Caki2 (cell line): ENCODE measurements at regions not wholly inside any gene's neighbourhood (a gene's known extent, or its start where the extent isn't known, plus 50 kb on each side); places are given as distances from the start of the nearest gene placed in this dataset.
"Not testable (repeated sequence)": the region's sequence is repeated elsewhere in the genome, so short reads cannot be mapped to it uniquely, and the experiment has no call there.

Experiments
- DNase-seq: peaks from one replicate; pipeline ENCODE4 v3.0.0-alpha.2; 2015; ENCODE audit warnings: low read depth
- in situ Hi-C: cut with HindIII; loops from 2 replicates; pipeline ENCODE4 v1.10.0; 2016; ENCODE audit warnings: low sequenced_read_pairs, low pct_unique_long_range_greater_than_20kb, mixed read lengths

GRCh38 chr5:155163084-155163483, 149.5 kb downstream of the KIF4B start:
- in situ Hi-C loops, result not testable (repeated sequence)

GRCh38 chr5:155167736-155168135, 154.2 kb downstream of the KIF4B start:
- in situ Hi-C loops, result no loop called here
- no peak for DNase-seq

More at GRCh38 chr5:155163084-155163483, 149.5 kb downstream of the KIF4B start:
- not testable (repeated sequence) for DNase-seq

- in situ Hi-C loops, result no loop called here
- DNase-seq, result no peak
Measured at GRCh38 chr5:155181542-155181941, 168.0 kb downstream of the KIF4B start.

DNA sequence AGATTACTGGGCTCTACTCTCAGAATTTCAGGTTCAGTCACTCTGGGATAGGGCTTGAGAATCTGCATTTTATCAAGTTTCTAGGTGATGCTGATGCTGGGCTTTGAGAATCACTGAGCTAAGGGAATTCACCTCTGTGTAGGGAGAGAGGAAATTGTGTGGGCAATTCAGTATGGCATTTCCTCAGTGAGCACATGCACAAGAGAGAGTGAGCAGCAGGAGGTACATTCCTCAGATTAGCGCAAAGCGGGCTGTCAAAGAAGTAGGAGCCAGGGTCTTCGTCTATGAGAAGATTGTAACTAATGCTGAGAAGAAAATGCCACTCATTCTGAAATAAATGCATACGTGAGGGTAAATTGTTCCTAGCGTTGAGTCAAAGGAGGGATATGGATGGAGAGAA, 175.9 kb downstream of the KIF4B start:
- in situ Hi-C loops, result no loop called here
- DNase-seq, result no peak

- DNase-seq, result no peak
- in situ Hi-C loops, result no loop called here
Measured at GRCh38 chr5:155189981-155190380, 176.4 kb downstream of the KIF4B start.

DNA sequence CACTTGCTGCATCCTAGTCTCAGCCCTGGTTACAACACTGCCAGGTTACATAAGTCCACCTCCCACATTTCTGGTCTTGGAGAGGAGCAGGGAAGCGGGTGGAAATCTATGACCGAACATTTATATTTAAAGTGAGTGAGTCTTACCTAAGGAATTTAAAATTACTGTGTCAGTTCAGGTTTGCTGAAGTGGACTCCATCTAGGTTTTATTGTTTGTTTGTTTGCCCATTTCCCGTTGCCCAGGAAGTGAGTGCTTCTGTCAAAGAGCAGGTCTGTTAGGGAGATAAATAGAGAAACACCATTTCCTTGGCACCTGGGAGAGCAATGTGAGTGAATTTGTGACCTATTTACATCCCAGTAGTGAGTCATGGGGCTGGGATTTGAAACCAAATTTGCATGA, 179.5 kb downstream of the KIF4B start:
- in situ Hi-C loops, result no loop called here
- no peak for DNase-seq

DNA sequence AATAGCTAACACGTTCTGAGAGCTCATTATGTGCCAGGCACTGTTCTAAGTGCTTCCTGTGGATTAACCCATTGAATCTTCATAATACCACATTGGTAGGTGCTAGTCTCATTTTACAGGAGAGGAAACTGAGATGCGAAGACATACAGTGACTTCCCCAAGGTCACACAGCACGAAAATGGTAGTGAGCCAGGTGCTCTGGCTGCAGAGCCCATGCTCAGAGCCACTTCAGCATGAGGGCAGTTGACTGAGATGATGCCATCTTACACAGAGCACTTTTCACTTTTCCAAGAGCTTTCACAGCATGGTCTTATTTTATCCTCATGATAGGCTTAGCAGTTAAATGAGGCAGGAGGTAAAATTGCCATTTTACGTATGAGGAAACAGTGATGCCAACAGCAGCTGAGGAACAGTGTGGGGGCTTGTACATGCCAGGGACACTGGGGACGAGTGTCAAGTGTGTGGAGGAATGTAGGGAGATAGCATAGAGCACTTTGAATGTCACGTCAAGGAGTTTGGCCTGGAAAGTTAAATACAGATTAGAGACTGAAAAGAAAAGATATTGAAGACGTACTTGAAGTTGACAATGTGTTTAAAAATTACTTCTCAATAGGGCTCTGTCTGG, 180.0 kb downstream of the KIF4B start:
- no peak for DNase-seq
- in situ Hi-C loops, result no loop called here

GRCh38 chr5:155200608-155201007, 187.1 kb downstream of the KIF4B start:
- DNase-seq, result no peak
- in situ Hi-C loops, result no loop called here

DNA sequence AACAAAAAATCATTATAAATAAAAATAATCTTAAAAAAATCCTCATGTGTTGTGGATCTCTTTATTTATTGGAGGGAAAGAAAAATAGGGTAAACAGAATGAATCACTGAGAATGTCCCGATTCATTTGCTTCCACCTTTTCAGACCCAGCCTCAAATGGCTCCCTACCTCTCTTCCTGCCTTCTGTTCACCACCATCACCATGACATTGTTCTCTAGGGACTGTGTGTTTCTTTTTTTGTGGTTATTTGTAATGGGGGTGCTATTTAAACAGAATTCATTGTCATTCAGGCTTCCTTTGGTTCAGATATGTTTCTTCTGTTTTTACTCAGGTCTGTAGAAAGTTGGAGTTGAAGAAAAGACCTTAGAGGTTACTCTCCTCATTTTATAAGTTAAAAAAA, 198.2 kb downstream of the KIF4B start:
- in situ Hi-C loops, result no loop called here
- DNase-seq, result no peak

DNA sequence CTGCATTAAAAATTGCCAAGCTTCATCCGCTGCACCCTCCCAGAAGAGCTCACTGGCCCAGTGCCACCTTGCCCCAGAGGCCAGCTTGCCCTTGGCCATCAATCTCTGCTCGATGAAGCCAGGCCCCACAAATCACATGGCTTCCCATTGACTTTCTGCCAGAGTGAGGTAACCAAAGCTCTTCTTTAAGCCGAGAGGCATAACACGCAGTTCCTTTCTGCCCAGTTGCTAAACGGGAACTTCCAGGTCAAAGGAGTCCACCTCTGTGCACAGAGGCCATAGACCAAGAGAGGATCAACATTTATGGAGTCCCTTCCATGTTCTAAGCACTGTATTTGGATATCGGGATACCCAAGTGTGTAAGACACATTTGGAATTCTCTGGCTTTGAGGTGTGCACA, 208.8 kb downstream of the KIF4B start:
- no peak for DNase-seq
- in situ Hi-C loops, result no loop called here

- DNase-seq, result no peak
- in situ Hi-C loops, result no loop called here
Measured at GRCh38 chr5:155229135-155229534, 215.6 kb downstream of the KIF4B start.

DNA sequence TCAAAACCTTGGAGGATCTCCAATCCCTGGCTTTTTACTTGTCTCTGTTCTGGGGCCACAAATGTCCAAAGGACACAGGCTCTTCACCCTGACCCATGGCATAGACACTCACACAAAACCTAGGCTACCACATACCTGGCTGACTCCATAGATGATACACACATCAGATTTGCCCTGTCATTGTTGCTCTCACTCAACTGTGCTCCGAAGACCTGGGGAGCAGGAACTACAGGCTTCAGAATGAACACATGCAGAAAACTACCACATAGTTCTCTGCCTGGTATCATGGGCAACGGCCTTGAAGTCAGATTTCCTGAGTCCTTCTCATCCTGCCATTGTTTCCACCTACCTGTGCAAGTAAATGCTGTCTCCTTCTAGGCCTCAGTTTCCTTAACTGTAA, 226.2 kb downstream of the KIF4B start:
- DNase-seq, result no peak
- in situ Hi-C loops, result no loop called here

DNA sequence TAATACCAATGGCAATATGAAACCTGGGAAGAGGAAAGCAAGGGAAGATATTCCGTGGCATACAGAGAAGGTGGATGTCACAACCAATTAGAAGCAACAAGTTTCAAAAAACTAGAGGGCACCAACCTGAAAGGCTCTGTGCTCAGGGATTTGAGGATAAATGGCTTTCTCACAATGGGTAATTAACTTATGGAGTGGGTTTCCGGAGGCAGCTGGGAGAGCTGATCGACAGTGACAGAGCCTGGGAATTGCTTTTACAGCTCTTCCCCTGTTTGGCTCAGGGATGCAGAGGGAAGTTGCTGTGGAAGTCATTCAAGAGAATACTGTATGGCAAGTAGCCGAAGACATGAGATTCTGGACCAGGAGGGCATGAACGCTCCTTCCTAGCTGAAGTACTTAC, 237.0 kb downstream of the KIF4B start:
- DNase-seq, result no peak
- in situ Hi-C loops, result no loop called here

- DNase-seq, result no peak
- in situ Hi-C loops, result no loop called here
Measured at GRCh38 chr5:155252025-155252424, 238.5 kb downstream of the KIF4B start.

DNA sequence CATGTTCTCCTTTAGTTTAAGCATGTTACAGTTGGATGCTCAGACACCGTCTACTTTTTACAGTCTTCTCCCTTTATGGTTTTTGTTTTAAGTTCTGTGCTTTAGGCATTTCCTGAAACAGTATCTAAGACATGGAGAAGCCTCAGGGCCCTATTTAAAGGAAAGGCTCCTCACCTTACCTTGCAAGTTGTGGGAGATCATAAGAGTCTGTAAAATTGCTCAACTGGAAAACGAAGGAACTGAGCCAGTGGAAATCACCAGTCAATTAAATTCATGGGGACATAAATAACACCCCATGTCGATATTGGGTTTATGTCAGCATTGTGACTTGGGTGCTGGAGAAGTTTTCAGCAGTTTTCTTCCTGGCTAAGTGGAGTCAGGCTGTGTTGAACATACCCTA, 239.2 kb downstream of the KIF4B start:
- no peak for DNase-seq
- in situ Hi-C loops, result no loop called here

GRCh38 chr5:155254399-155254798, 240.8 kb downstream of the KIF4B start:
- DNase-seq, result no peak
- in situ Hi-C loops, result no loop called here

DNA sequence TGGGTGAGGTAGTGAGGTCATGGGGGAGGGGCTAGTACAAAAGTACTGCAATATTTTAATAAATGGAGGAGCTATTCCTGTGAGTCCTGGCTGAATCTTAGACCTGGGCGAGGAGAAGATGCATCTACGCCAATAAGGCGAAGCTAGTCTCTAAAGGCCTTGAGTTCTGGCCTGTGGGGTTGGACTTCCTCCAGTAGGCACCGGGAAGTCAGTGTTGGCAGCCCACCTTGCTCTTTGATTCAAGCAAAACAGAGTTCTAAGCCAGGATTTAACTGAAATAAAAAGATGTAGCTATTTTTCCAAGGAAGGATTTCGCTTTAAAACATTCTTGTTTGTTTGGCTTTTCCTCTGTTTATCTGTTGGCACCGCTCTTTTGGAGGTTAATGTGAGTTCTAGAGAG, 244.6 kb downstream of the KIF4B start:
- in situ Hi-C loops, result no loop called here
- DNase-seq, result no peak

- no peak for DNase-seq
- in situ Hi-C loops, result no loop called here
Measured at GRCh38 chr5:155259648-155260047, 246.1 kb downstream of the KIF4B start.

- in situ Hi-C loops, result no loop called here
- DNase-seq, result peak; percentile 2
Measured at GRCh38 chr5:155260798-155261197, 247.2 kb downstream of the KIF4B start.

GRCh38 chr5:155263381-155263780, 249.8 kb downstream of the KIF4B start:
- in situ Hi-C loops, result no loop called here

GRCh38 chr5:155264809-155265208, 251.3 kb downstream of the KIF4B start:
- DNase-seq, result no peak
- in situ Hi-C loops, result no loop called here

More at GRCh38 chr5:155263381-155263780, 249.8 kb downstream of the KIF4B start:
- no peak for DNase-seq
